Muscle layer of duodenum (tissue), 2 donors: ENCODE measurements at regions not wholly inside any gene's neighbourhood (a gene's known extent, or its start where the extent isn't known, plus 50 kb on each side); places are given as distances from the start of the nearest gene placed in this dataset.
"Not testable (repeated sequence)": the region's sequence is repeated elsewhere in the genome, so short reads cannot be mapped to it uniquely, and the experiment has no call there.

Experiments
- H3K27ac ChIP-seq: one replicate; pipeline ENCODE4 v1.7.0; 2013; ENCODE audit warnings: mild to moderate bottlenecking, low read length
- H3K27me3 ChIP-seq: one replicate; pipeline ENCODE4 v1.7.0; 2013; ENCODE audit warnings: low read depth, mild to moderate bottlenecking, control low read depth, low read length
- H3K36me3 ChIP-seq, 2 donors: one replicate each; pipeline ENCODE4 v1.7.0; 2013; ENCODE audit warnings: low read length in 2 of 2, control low read depth in 1 of 2, mild to moderate bottlenecking in 1 of 2; ENCODE audit not compliant: insufficient read depth in 2 of 2, control insufficient read depth in 1 of 2
- H3K4me1 ChIP-seq, 2 donors: one replicate each; pipeline ENCODE4 v1.7.0; 2013; ENCODE audit warnings: low read length in 2 of 2, mild to moderate bottlenecking in 2 of 2, control low read depth in 1 of 2, moderate library complexity in 1 of 2; ENCODE audit not compliant: insufficient read depth in 2 of 2, control insufficient read depth in 1 of 2
- H3K4me3 ChIP-seq, 2 donors: one replicate each; pipeline ENCODE4 v1.7.0; 2013; ENCODE audit warnings: low read length in 2 of 2, low read depth in 1 of 2, mild to moderate bottlenecking in 1 of 2
- H3K9me3 ChIP-seq, 2 donors: one replicate each; pipeline ENCODE4 v1.7.0; 2013; ENCODE audit warnings: low read length in 2 of 2, control low read depth in 1 of 2, mild to moderate bottlenecking in 1 of 2; ENCODE audit not compliant: control insufficient read depth in 1 of 2
- donor health status: healthy.

DNA sequence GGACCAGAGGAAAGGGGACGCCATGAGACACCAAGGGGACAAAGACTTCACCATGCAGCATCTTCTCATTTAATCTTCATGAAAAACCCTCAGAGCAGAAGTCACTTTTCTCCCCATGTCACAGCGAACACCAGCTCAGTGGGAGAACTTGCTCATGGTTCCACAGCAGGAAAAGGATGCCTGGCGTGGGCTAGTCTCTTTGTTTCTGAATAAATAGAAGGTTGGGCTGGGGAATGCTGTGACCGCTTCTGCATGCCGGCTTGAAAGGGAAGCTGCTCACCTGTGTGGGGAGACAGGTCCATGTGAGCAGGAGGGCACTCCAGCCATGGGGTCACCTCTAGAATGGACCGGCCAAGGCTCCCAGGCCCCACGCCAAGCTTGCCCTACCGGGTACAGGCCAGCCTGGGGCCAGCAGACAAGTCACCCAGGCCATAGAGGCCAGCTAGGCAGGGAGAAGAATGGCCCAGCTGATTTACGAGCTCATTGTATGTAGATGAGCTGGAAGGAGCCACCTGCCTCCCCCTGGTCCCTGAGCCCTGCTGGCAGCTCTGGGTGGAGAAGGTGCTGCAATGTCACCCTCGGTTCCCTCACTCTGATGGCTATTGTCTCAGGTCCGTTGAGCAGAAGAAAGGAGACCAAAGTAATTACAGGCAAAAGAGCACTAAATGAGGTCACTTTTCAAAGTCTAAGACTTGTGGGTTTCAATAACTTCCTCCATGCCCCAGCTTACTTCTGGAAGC is 82.0 kb upstream of the PDZD8 start:
- Histone ChIP-seq H3K9me3 (peaks cover 3 to 6% of the 10 kb centered on the region in 2 donors), H3K4me1 (no peaks in the 10 kb centered on the region), H3K27ac (no peak overlapping the region), H3K4me3 (no peak overlapping the region), H3K36me3 (no peaks in the 10 kb centered on the region), H3K27me3 (no peaks in the 10 kb centered on the region)

- no peaks in the 10 kb centered on the region for H3K27me3 ChIP-seq
- H3K9me3 ChIP-seq, result peaks cover 3 to 6% of the 10 kb centered on the region in 2 donors
- no peaks in the 10 kb centered on the region for H3K36me3 ChIP-seq
- H3K4me3 ChIP-seq, result no peak overlapping the region
- H3K27ac ChIP-seq, result no peak overlapping the region
- H3K4me1 ChIP-seq, result no peaks in the 10 kb centered on the region
These were observed 80.1 kb upstream of the PDZD8 start for GRCh38 chr10:117455346-117455745.

GRCh38 chr10:117454502-117454901 is 79.3 kb upstream of the PDZD8 start:
- H3K9me3 ChIP-seq, result peaks cover 6 to 8% of the 10 kb centered on the region in 2 donors
- H3K36me3 ChIP-seq, result no peaks in the 10 kb centered on the region
- H3K27me3 ChIP-seq, result no peaks in the 10 kb centered on the region
- no peak overlapping the region for H3K4me3 ChIP-seq
- no peak overlapping the region for H3K27ac ChIP-seq
- H3K4me1 ChIP-seq, result no peaks in the 10 kb centered on the region

DNA sequence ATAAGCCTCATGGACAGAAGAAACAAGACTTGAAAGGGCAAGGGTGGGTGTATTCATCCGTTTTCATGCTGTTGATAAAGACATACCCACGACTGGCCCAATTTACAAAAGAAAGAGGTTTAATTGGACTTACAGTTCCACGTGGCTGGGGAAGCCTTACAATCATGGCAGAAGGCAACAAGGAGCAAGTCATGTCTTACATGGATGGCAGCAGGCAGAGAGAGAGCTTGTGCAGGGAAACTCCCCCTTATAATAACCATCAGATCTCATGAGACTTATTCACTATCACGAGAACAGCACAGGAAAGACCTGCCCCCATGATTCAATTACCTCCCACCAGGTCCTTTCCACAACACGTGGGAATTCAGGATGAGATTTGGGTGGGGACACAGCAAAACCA is 78.2 kb upstream of the PDZD8 start:
- not testable (repeated sequence) for H3K9me3 ChIP-seq, H3K4me3 ChIP-seq, H3K27ac ChIP-seq, H3K27me3 ChIP-seq, H3K36me3 ChIP-seq, H3K4me1 ChIP-seq

- Histone ChIP-seq H3K4me1 (no peaks in the 10 kb centered on the region), H3K4me3 (no peak overlapping the region), H3K9me3 (peaks cover 6 to 10% of the 10 kb centered on the region in 2 donors), H3K27ac (no peak overlapping the region), H3K27me3 (no peaks in the 10 kb centered on the region), H3K36me3 (no peaks in the 10 kb centered on the region)
These were observed 75.7 kb upstream of the PDZD8 start for GRCh38 chr10:117450940-117451339.

DNA sequence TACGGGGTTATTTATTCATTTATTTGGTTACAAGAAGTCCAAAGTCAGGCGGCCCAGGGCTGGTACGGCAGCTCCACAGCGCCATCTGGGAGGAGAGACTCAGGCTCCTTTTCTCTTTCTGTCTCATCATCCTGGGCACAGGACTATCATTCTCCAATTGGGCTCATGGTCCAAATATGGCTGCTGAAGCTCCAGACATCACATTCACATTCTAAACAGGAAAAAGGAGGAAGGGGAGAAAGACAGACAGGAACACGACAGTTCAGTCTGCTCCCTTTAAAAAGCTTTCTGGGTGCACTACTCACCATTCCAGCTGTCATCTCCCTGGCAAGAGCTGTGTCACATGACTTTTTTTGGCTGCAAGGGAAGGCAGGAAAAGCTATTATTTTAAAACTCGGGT is 74.4 kb upstream of the PDZD8 start:
- H3K4me1 ChIP-seq, result no peaks in the 10 kb centered on the region
- H3K9me3 ChIP-seq, result peaks cover 6 to 10% of the 10 kb centered on the region in 2 donors
- H3K36me3 ChIP-seq, result no peaks in the 10 kb centered on the region
- no peaks in the 10 kb centered on the region for H3K27me3 ChIP-seq
- H3K4me3 ChIP-seq, result no peak overlapping the region
- H3K27ac ChIP-seq, result no peak overlapping the region

DNA sequence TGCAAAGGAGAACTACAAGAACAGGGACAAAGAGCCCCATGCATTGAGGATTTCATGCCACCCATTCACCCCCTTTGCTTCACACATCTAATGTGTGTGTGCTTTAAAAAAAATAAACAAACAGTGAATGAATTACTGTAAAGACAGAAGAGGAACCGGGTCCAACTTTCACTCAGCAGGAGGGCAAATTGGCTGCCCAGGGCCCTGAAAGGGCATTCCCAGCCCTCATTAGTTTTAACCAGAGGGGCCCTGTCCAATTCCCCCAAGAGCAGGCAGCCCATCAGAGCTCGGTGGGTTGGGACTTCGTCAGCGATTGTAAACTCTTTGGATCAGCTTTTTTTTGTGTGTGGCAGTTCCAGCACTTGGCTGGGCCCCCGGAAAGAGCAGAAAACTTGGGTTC is 73.6 kb upstream of the PDZD8 start:
- H3K4me3 ChIP-seq, result no peak overlapping the region
- no peaks in the 10 kb centered on the region for H3K4me1 ChIP-seq
- H3K27me3 ChIP-seq, result no peaks in the 10 kb centered on the region
- no peaks in the 10 kb centered on the region for H3K36me3 ChIP-seq
- H3K9me3 ChIP-seq, result peaks cover 6 to 10% of the 10 kb centered on the region in 2 donors
- no peak overlapping the region for H3K27ac ChIP-seq

DNA sequence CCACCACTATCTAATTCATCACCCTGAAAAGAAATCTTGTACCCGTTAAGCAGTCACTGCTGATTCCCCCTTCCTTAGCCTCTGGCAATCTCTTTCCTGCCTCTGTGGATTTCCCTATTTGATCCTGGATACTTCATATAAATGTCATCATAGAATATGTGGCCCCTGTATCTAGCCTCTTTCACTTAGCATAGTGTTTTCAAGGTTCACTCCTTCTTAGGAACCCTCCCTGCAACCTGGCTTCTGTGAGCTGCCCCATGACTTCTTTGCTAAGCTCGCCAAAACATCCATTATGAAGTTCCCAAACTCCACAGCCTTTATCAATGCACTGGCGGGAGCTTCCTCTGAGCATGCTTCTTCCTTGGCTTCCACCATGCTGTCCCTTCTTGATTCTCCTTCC is 70.8 kb upstream of the PDZD8 start:
- H3K27ac ChIP-seq, result no peak overlapping the region
- no peaks in the 10 kb centered on the region for H3K36me3 ChIP-seq
- H3K4me1 ChIP-seq, result no peaks in the 10 kb centered on the region
- H3K27me3 ChIP-seq, result no peaks in the 10 kb centered on the region
- no peak overlapping the region for H3K4me3 ChIP-seq
- H3K9me3 ChIP-seq, result peaks cover 0 to 7% of the 10 kb centered on the region in 2 donors

GRCh38 chr10:117444497-117445040 is 69.3 kb upstream of the PDZD8 start:
- H3K27me3 ChIP-seq, result no peaks in the 10 kb centered on the region

DNA sequence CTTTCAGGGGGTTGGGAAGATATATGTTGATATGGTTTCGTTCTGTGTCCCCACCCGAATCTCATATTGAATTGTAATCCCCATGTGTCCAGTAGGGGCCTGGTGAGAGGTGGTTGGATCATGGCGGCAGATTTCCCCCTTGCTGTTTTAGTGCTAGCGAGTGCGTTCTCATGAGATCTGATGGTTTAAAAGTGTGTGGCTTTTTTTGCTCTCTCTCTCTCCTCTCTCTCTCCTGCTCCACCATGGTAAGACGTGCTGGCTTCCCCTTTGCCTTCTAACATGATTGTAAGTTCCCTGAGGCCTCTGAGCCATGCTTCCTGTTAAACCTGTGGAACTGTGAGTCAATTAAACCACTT is 68.4 kb upstream of the PDZD8 start:
- Histone ChIP-seq H3K4me3 (no peak overlapping the region), H3K9me3 (no peaks in the 10 kb centered on the region), H3K27ac (no peak overlapping the region), H3K4me1 (no peaks in the 10 kb centered on the region), H3K36me3 (no peaks in the 10 kb centered on the region), H3K27me3 (no peaks in the 10 kb centered on the region)

More at GRCh38 chr10:117444497-117445040, 69.3 kb upstream of the PDZD8 start:
- H3K36me3 ChIP-seq, result no peaks in the 10 kb centered on the region
- H3K4me1 ChIP-seq, result no peaks in the 10 kb centered on the region
- H3K4me3 ChIP-seq, result no peak overlapping the region
- H3K9me3 ChIP-seq, result peaks cover 0 to 2% of the 10 kb centered on the region in 2 donors
- no peak overlapping the region for H3K27ac ChIP-seq

DNA sequence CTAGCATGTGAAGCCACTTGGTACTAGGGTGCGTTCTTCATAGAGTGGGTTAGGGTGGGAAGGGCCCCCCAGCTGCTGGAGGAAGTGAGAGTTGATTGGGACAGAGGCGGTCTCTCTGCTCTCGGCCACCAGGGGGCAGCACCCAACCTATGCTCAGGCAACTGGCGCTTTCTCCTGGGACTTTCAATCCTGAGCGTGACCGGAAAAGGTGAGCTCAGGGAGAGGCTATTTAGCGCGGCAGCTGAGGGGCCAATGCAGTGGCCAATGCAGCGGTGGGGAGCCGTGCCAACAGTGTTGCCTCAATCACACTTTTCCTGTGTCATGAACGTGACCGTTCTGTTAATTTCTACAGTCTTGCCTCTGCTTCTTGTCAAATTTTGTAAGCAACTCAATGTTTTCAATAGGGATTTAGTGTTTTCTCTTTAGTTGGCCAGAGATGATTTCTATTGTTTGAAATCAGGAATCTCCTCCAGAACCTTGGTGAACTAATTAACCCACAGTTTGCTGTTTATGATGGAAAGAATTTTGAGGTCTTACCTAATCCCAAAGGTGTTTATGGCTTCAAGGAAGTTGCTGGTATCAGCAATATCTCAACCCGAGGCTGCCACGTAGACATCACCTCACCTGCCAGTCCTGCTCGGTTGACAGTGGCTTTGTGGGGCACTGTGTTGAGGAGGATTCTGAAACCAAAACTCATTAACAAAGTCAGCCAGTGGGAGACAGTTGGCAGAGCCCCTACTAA is 67.9 kb upstream of the PDZD8 start:
- Histone ChIP-seq H3K27ac (no peak overlapping the region), H3K4me3 (peak overlapping the region; percentile 43 to 45), H3K9me3 (no peaks in the 10 kb centered on the region), H3K36me3 (no peaks in the 10 kb centered on the region), H3K27me3 (no peaks in the 10 kb centered on the region), H3K4me1 (no peaks in the 10 kb centered on the region)
